HT-29 (cell line): ENCODE measurements at regions not wholly inside any gene's neighbourhood (a gene's known extent, or its start where the extent isn't known, plus 50 kb on each side); places are given as distances from the start of the nearest gene placed in this dataset.
"Not testable (repeated sequence)": the region's sequence is repeated elsewhere in the genome, so short reads cannot be mapped to it uniquely, and the experiment has no call there.

Experiments
- DNase-seq: peaks from one replicate; pipeline ENCODE4 v3.0.0-alpha.2; 2015; ENCODE audit warnings: low spot score

- DNase-seq, result no peak
Measured at GRCh38 chr9:73853549-73853948, 643.6 kb upstream of the RORB start.

- no peak for DNase-seq
Measured at GRCh38 chr9:73855206-73855605, 641.9 kb upstream of the RORB start.

GRCh38 chr9:73863924-73864323 lies 633.2 kb upstream of the RORB start:
- no peak for DNase-seq

GRCh38 chr9:73866451-73866850 lies 630.7 kb upstream of the RORB start:
- DNase-seq, result no peak

GRCh38 chr9:73869264-73869663 lies 627.9 kb upstream of the RORB start:
- DNase-seq, result peak; percentile 39

GRCh38 chr9:73871636-73872035 lies 625.5 kb upstream of the RORB start:
- DNase-seq, result no peak

- DNase-seq, result no peak
Measured at GRCh38 chr9:73872701-73873100, 624.4 kb upstream of the RORB start.

GRCh38 chr9:73880101-73880500 lies 617.0 kb upstream of the RORB start:
- DNase-seq, result no peak

GRCh38 chr9:73889023-73889422 lies 608.1 kb upstream of the RORB start:
- no peak for DNase-seq

- DNase-seq, result no peak
Measured at GRCh38 chr9:73890685-73891277, 606.4 kb upstream of the RORB start.

- peak; percentile 2 for DNase-seq
Measured at GRCh38 chr9:73892335-73892734, 604.8 kb upstream of the RORB start.

- DNase-seq, result no peak
Measured at GRCh38 chr9:73893230-73893629, 603.9 kb upstream of the RORB start.

- DNase-seq, result no peak
Measured at GRCh38 chr9:73896061-73896460, 601.1 kb upstream of the RORB start.

GRCh38 chr9:73906671-73907070 lies 590.5 kb upstream of the RORB start:
- no peak for DNase-seq

GRCh38 chr9:73911804-73912203 lies 585.3 kb upstream of the RORB start:
- DNase-seq, result no peak

GRCh38 chr9:73916016-73916673 lies 581.0 kb upstream of the RORB start:
- DNase-seq, result peak; percentile 25

- DNase-seq, result no peak
Measured at GRCh38 chr9:73919712-73920111, 577.4 kb upstream of the RORB start.

GRCh38 chr9:73923796-73924195 lies 573.3 kb upstream of the RORB start:
- no peak for DNase-seq

GRCh38 chr9:73951147-73951546 lies 546.0 kb upstream of the RORB start:
- no peak for DNase-seq

GRCh38 chr9:73962792-73963191 lies 534.3 kb upstream of the RORB start:
- DNase-seq, result no peak

GRCh38 chr9:73969936-73970335 lies 527.2 kb upstream of the RORB start:
- DNase-seq, result no peak

GRCh38 chr9:73976424-73976823 lies 520.7 kb upstream of the RORB start:
- not testable (repeated sequence) for DNase-seq

- no peak for DNase-seq
Measured at GRCh38 chr9:73979894-73980264, 517.3 kb upstream of the RORB start.

GRCh38 chr9:73980754-73981153 lies 516.4 kb upstream of the RORB start:
- no peak for DNase-seq
